NB4 (cell line): ENCODE measurements at regions not wholly inside any gene's neighbourhood (a gene's known extent, or its start where the extent isn't known, plus 50 kb on each side); places are given as distances from the start of the nearest gene placed in this dataset.

ENCODE experiments used
- CTCF ChIP-seq: IDR thresholded peaks from one replicate; pipeline ENCODE4 v1.5.1; 2012; ENCODE audit warnings: low read depth, low read length
- MAX ChIP-seq: IDR thresholded peaks from 2 replicates; pipeline ENCODE4 v1.6.1; 2011; ENCODE audit warnings: low read depth, low read length

DNA sequence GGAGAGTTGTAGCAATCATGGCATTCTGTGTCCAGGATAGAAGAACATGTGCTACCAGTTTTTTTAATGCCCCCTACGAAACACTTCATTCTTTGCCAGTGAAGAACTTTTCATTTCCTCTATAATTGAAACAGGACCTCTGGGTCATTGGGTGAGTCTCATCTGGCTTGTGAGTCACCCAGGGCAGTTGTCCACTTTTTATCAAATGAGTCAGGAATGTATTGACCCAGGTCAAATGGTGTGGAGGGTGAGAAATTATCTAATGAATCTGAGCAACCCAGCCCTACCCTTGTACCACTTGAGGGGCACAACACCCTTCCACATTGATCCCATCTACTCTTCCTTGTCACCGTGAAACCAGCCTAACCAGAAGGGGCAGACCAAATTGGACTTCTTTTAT lies 417.3 kb upstream of the PROX1 start:
- no peak for TF ChIP-seq CTCF
- no peak for TF ChIP-seq MAX
